Stimulated activated CD4-positive, alpha-beta T cell treated with anti-CD3 and anti-CD28 coated beads, Interleukin-2, amount 100 ng/mL, for 48 hours (primary cell): ENCODE measurements at regions not wholly inside any gene's neighbourhood (a gene's known extent, or its start where the extent isn't known, plus 50 kb on each side); places are given as distances from the start of the nearest gene placed in this dataset.
"Not testable (repeated sequence)": the region's sequence is repeated elsewhere in the genome, so short reads cannot be mapped to it uniquely, and the experiment has no call there.

ENCODE experiments used
- DNase-seq, 2 donors: peaks; one replicate each; pipeline ENCODE4 v3.0.0-alpha.2; 2020

DNA sequence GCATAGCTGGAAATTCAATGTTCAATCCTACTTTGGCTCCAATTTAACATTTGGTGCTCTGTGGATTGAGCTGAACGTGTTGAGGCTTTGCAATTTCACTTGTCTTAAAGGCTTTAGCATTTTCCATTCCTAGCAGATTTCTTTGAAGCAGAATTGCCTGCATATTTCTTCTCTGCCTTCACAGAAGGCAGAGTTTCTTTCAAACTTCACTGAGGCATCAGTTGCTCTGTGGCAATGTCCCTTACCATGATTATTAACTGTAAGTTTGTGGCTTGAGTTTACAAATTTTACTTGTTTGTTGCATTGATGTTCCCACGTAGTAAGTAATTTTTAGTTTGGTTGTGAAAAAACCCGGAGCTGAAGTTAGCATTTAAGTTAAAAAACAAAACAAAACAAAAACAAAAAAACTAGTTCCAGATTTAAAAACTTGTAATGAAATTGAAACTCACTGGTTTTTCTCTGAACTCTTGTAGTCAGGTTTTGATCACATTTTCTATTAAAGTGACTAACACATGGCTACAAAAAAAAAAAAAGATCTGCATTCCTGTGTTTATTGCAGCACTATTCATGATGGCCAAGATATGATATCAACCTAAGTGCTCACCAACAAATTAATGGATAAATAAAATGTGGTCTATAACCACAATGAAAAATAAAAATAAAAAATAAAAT is 55.2 kb upstream of the UXS1 start:
- DNase-seq = not testable (repeated sequence)

DNA sequence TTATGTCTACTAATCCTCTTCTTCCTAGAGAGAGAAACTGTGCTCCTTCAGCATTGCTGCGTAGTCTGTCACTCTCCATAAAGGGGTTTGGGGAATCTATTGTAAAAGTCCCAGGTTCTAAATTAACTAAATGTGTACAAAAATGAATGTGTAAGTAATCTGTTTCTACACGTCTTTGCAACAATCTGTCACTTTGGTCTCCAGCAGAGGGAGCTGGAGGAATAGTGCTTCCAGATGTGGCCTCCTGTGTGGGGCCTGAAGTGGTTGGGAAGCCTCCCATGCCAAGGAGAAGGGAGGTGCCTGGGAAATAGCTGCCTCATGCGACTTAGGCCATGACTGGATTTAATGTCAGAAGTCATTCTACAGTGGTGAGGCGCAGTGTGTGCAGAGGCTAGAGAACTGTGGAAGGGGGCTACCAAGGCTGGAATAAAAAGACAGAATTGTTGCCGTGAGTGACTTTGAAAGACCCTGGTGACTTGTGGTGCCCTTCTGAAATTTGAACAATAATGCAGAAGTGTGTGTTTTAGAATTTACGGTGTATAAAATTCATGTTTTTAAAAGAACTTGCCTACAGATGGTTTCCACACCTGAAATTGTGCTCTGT is 54.5 kb upstream of the UXS1 start:
- DNase-seq = not testable (repeated sequence)
